ENCODE measurements at regions not wholly inside any gene's neighbourhood (a gene's known extent, or its start where the extent isn't known, plus 50 kb on each side); places are given as distances from the start of the nearest gene placed in this dataset.

GRCh38 chrX:40867352-40867751, 132.0 kb upstream of the MED14 start (continued):
- TF ChIP-seq E2F6 (IDR thresholded peaks at IDR 0.05): no peak
- no peak for TF ChIP-seq BRCA1 (IDR thresholded peaks at IDR 0.05; ENCODE audit: low read depth, low read length)
- TF ChIP-seq ASH2L (IDR thresholded peaks at IDR 0.05; ENCODE audit: low read length): no peak

Data from H1 (cell line).